Astrocyte (in vitro differentiated cells and primary cell): ENCODE measurements at regions not wholly inside any gene's neighbourhood (a gene's known extent, or its start where the extent isn't known, plus 50 kb on each side); places are given as distances from the start of the nearest gene placed in this dataset.

Experiments used
- EZH2 ChIP-seq: IDR thresholded peaks from 2 replicates; pipeline ENCODE4 v1.6.1; 2012; ENCODE audit warnings: mild to moderate bottlenecking, low read length, inconsistent platforms; ENCODE audit not compliant: insufficient read depth
- TF ChIP-seq, protein P1 (sequence below): IDR thresholded peaks from 2 replicates; pipeline ENCODE4 v1.5.1; 2011; ENCODE audit warnings: low read depth, mild to moderate bottlenecking, inconsistent platforms, low read length, moderate library complexity; ENCODE audit not compliant: insufficient read depth

DNA sequence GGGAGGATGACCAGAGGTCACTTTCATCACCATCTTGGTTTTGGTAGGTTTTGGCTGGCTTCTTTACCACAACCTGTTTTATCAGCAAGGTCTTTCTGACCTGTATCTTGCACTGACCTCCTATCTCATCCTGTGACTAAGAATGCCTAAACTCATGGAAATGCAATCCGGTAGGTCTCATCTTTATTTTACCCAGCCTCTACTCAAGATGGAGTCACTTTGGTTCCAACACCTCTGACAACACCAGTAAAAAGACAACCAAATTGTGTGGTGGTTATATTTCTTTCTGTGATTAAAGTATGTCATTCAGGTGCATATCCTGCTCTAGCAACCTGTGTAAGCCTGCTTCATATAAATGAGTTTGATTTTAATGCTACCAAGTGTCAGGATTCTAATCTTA, 636.7 kb downstream of the PCDH7 start:
- TF ChIP-seq, protein P1, sequence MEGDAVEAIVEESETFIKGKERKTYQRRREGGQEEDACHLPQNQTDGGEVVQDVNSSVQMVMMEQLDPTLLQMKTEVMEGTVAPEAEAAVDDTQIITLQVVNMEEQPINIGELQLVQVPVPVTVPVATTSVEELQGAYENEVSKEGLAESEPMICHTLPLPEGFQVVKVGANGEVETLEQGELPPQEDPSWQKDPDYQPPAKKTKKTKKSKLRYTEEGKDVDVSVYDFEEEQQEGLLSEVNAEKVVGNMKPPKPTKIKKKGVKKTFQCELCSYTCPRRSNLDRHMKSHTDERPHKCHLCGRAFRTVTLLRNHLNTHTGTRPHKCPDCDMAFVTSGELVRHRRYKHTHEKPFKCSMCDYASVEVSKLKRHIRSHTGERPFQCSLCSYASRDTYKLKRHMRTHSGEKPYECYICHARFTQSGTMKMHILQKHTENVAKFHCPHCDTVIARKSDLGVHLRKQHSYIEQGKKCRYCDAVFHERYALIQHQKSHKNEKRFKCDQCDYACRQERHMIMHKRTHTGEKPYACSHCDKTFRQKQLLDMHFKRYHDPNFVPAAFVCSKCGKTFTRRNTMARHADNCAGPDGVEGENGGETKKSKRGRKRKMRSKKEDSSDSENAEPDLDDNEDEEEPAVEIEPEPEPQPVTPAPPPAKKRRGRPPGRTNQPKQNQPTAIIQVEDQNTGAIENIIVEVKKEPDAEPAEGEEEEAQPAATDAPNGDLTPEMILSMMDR: no peak
- TF ChIP-seq EZH2: no peak
